Calu3 (cell line): ENCODE measurements at regions not wholly inside any gene's neighbourhood (a gene's known extent, or its start where the extent isn't known, plus 50 kb on each side); places are given as distances from the start of the nearest gene placed in this dataset.

Experiments used
- BruUV-seq: library from RNA; stranded (reverse); fragments of 400-500 nt; replicated peaks from 2 replicates; lab custom pipeline; 2021; lab: Mats Ljungman, UMichigan
- CTCF ChIA-PET: fragments of 300-600 bp; sonication (Branson Sonifier 250); formaldehyde crosslinking; loops from one replicate; lab custom pipeline; 2022; ENCODE audit warnings: antibody characterized with exemption; lab: Charles Lee
- DNase-seq: peaks from one replicate; pipeline ENCODE4 v3.0.0; 2022
- H3K27ac Mint-ChIP-seq: one replicate; pipeline ENCODE4 v1.8.0; 2022; ENCODE audit warnings: mixed read lengths; ENCODE audit not compliant: unreplicated experiment
- H3K27me3 Mint-ChIP-seq: one replicate; pipeline ENCODE4 v1.8.0; 2022; ENCODE audit warnings: mixed read lengths; ENCODE audit not compliant: unreplicated experiment
- H3K36me3 Mint-ChIP-seq: one replicate; pipeline ENCODE4 v1.8.0; 2022; ENCODE audit warnings: mild to moderate bottlenecking, moderate library complexity, mixed read lengths; ENCODE audit not compliant: insufficient read depth, unreplicated experiment
- H3K4me1 Mint-ChIP-seq: one replicate; pipeline ENCODE4 v1.8.0; 2022; ENCODE audit warnings: mild to moderate bottlenecking, low read depth, mixed read lengths; ENCODE audit not compliant: unreplicated experiment
- H3K4me3 Mint-ChIP-seq: one replicate; pipeline ENCODE4 v1.8.0; 2022; ENCODE audit warnings: mild to moderate bottlenecking, low read depth, moderate library complexity, mixed read lengths; ENCODE audit not compliant: unreplicated experiment
- H3K9me3 Mint-ChIP-seq: one replicate; pipeline ENCODE4 v1.8.0; 2022; ENCODE audit warnings: low read depth, mixed read lengths; ENCODE audit not compliant: unreplicated experiment
- CTCF ChIP-seq: fragments of 200-600 bp; IDR thresholded peaks from one replicate; pipeline ENCODE4 v1.8.0; 2022; ENCODE audit warnings: antibody characterized with exemption; ENCODE audit not compliant: unreplicated experiment
- intact Hi-C: fragments of 100-400 bp; cut with micrococcal nuclease; formaldehyde crosslinking; loops from one replicate; pipeline ENCODE4 v1.10.0; 2022; ENCODE audit not compliant: unreplicated experiment

GRCh38 chr7:25982684-25983083 lies 169.3 kb upstream of the NFE2L3 start:
- H3K27ac Mint-ChIP-seq: no peak overlapping the region
- no peak for DNase-seq
- H3K27me3 Mint-ChIP-seq: peaks cover 44% of the 10 kb centered on the region
- H3K4me1 Mint-ChIP-seq: peaks cover 7% of the 10 kb centered on the region
- no peak overlapping the region for H3K4me3 Mint-ChIP-seq
- CTCF ChIA-PET: no interaction called here
- BruUV-seq: no TSS peak
- intact Hi-C loops: no loop called here
- no peaks in the 10 kb centered on the region for H3K36me3 Mint-ChIP-seq
- peaks cover 5% of the 10 kb centered on the region for H3K9me3 Mint-ChIP-seq
- TF ChIP-seq CTCF: no peak

- Mint-ChIP-seq H3K4me3 (no peak overlapping the region), H3K27me3 (peaks cover 60% of the 10 kb centered on the region), H3K4me1 (no peaks in the 10 kb centered on the region), H3K9me3 (peaks cover 2% of the 10 kb centered on the region), H3K27ac (no peak overlapping the region), H3K36me3 (no peaks in the 10 kb centered on the region)
- no peak for DNase-seq
- intact Hi-C loops: no loop called here
- no TSS peak for BruUV-seq
- no peak for TF ChIP-seq CTCF
- CTCF ChIA-PET: interaction anchor here (0.5 kb wide), 1 partner anchor 19 kb away, joined by 3 read pairs; no protein-coding TSS in a partner anchor
These were observed 166.8 kb upstream of the NFE2L3 start for GRCh38 chr7:25985196-25985595.

GRCh38 chr7:25988640-25989039 lies 163.4 kb upstream of the NFE2L3 start:
- no TSS peak for BruUV-seq
- DNase-seq: no peak
- TF ChIP-seq CTCF: no peak
- Mint-ChIP-seq H3K27ac (no peak overlapping the region), H3K4me1 (no peaks in the 10 kb centered on the region), H3K9me3 (no peaks in the 10 kb centered on the region), H3K27me3 (peaks cover 54% of the 10 kb centered on the region), H3K4me3 (no peak overlapping the region), H3K36me3 (no peaks in the 10 kb centered on the region)
- CTCF ChIA-PET: interaction anchor here (0.6 kb wide), 1 partner anchor 10 kb away, joined by 3 read pairs; no protein-coding TSS in a partner anchor
- intact Hi-C loops: no loop called here

GRCh38 chr7:25989140-25989705 lies 162.8 kb upstream of the NFE2L3 start:
- no peaks in the 10 kb centered on the region for H3K4me1 Mint-ChIP-seq
- no TSS peak for BruUV-seq
- CTCF ChIA-PET: no interaction called here
- intact Hi-C loops: no loop called here
- H3K36me3 Mint-ChIP-seq: no peaks in the 10 kb centered on the region
- peaks cover 51% of the 10 kb centered on the region for H3K27me3 Mint-ChIP-seq
- no peak overlapping the region for H3K4me3 Mint-ChIP-seq
- H3K27ac Mint-ChIP-seq: no peak overlapping the region
- no peak for DNase-seq
- no peak for TF ChIP-seq CTCF
- no peaks in the 10 kb centered on the region for H3K9me3 Mint-ChIP-seq
